K562 (cell line): ENCODE measurements at regions not wholly inside any gene's neighbourhood (a gene's known extent, or its start where the extent isn't known, plus 50 kb on each side); places are given as distances from the start of the nearest gene placed in this dataset.

Source experiments
- BCLAF1 ChIP-seq, 2 experiments: fragments of 450-650 bp in 1 of 2; IDR thresholded peaks; 2 replicates each; pipeline ENCODE4 v1.6.1; 2011 to 2017; ENCODE audit warnings: low read depth in 2 of 2, antibody characterized with exemption in 1 of 2, borderline replicate concordance in 1 of 2, low read length in 1 of 2, mild to moderate bottlenecking in 1 of 2, mixed read lengths in 1 of 2; ENCODE audit not compliant: control insufficient read depth in 1 of 2
- BHLHE40 ChIP-seq: IDR thresholded peaks from 2 replicates; pipeline ENCODE4 v1.6.1; 2011; ENCODE audit warnings: low read length, improper control_type of control experiment
- KDM4B ChIP-seq, 2 experiments: fragments of 450-650 bp in 1 of 2; sonication (generic) in 1 of 2; IDR thresholded peaks; 2 replicates each; pipeline ENCODE4 v1.6.1; 2016 to 2017; ENCODE audit warnings: borderline replicate concordance in 2 of 2, antibody characterized with exemption in 1 of 2, low read depth in 1 of 2, mild to moderate bottlenecking in 1 of 2
- MGA ChIP-seq: fragments of 450-650 bp; IDR thresholded peaks from 2 replicates; pipeline ENCODE4 v1.6.1; 2016; ENCODE audit warnings: mild to moderate bottlenecking, moderate library complexity
- PTTG1 ChIP-seq: fragments of 450-650 bp; IDR thresholded peaks from 2 replicates; pipeline ENCODE4 v1.6.1; 2016; ENCODE audit warnings: low read depth, mild to moderate bottlenecking, missing genetic modification characterization, missing compliant biosample characterization
- RAD21 ChIP-seq, 2 experiments: fragments of 250-450 bp in 1 of 2; fragments of 450-650 bp in 1 of 2; sonication (Bioruptor Pico) in 1 of 2; formaldehyde crosslinking in 1 of 2; IDR thresholded peaks in 1 of 2; conservative IDR thresholded peaks in 1 of 2; 2 replicates each; pipeline versions ENCODE4 v1.4.0 to v1.8.0; 2020 to 2022; ENCODE audit warnings: mild to moderate bottlenecking in 2 of 2, moderate library complexity in 1 of 2
- RBM25 ChIP-seq: fragments of 200-400 bp; formaldehyde crosslinking; IDR thresholded peaks from 2 replicates; pipeline ENCODE4 v1.6.1; 2018; ENCODE audit warnings: low read length, low read depth, moderate library complexity; ENCODE audit not compliant: severe bottlenecking
- SMC3 ChIP-seq: conservative IDR thresholded peaks from 2 replicates; pipeline ENCODE4 v1.6.1; 2011; ENCODE audit warnings: low read depth, low read length, improper control_type of control experiment; ENCODE audit not compliant: insufficient read depth
- XRCC5 ChIP-seq: fragments of 200-400 bp; formaldehyde crosslinking; IDR thresholded peaks from 2 replicates; pipeline ENCODE4 v1.6.1; 2017; ENCODE audit warnings: low read depth, mild to moderate bottlenecking, low read length
- YY1 ChIP-seq, 3 experiments: IDR thresholded peaks; 2 replicates each; pipeline ENCODE4 v1.6.1; 2011; ENCODE audit warnings: low read length in 2 of 3, mild to moderate bottlenecking in 2 of 3, moderate library complexity in 2 of 3, borderline replicate concordance in 1 of 3, control low read depth in 1 of 3, low read depth in 1 of 3; ENCODE audit not compliant: insufficient read depth in 3 of 3, insufficient replicate concordance in 2 of 3, control insufficient read depth in 1 of 3, insufficient read length in 1 of 3; ENCODE audit errors: extremely low read depth in 1 of 3

GRCh38 chr12:69154585-69155363 is 84.6 kb upstream of the CPSF6 start (continued):
- TF ChIP-seq RBM25 (no peak), XRCC5 (no peak), YY1 (IDR thresholded peaks at IDR 0.05; ENCODE audit: borderline replicate concordance in 1 of 3, control insufficient read depth in 1 of 3, extremely low read depth in 1 of 3, insufficient read depth in 3 of 3, insufficient read length in 1 of 3, insufficient replicate concordance in 2 of 3, low read depth in 1 of 3, low read length in 2 of 3) (peak in 2 of 3 experiments; percentile 18 to 50), PTTG1 (tag) (no peak), BHLHE40 (peak; percentile 59; the same call in 1 of the 2 replicates), BCLAF1 (IDR thresholded peaks at IDR 0.05; ENCODE audit: borderline replicate concordance in 1 of 2, control insufficient read depth in 1 of 2, low read depth in 2 of 2, low read length in 1 of 2) (no peak), RAD21 (CRISPR knock-in tag; conservative IDR thresholded peaks at IDR 0.05 in 1 of 2, IDR thresholded peaks at IDR 0.05 in 1 of 2) (peak; percentile 73 to 84), KDM4B (IDR thresholded peaks at IDR 0.05; ENCODE audit: borderline replicate concordance in 2 of 2, low read depth in 1 of 2) (0 out of 4 replicates have a peak, but pooled peaks of 1 of the 2 experiments have one; percentile 49), SMC3 (peak; percentile 71), MGA (peak; percentile 41; the same call in 1 of the 2 replicates)
